C4-2B (cell line): ENCODE measurements at regions not wholly inside any gene's neighbourhood (a gene's known extent, or its start where the extent isn't known, plus 50 kb on each side); places are given as distances from the start of the nearest gene placed in this dataset.

Experiments used
- ZFX ChIP-seq: fragments of 450-650 bp; IDR thresholded peaks from 2 replicates; pipeline ENCODE4 v1.6.1; 2017
- TF ChIP-seq, protein P1 (sequence below): fragments of 450-650 bp; conservative IDR thresholded peaks from 2 replicates; pipeline ENCODE4 v1.5.1; 2017; ENCODE audit warnings: mild to moderate bottlenecking

DNA sequence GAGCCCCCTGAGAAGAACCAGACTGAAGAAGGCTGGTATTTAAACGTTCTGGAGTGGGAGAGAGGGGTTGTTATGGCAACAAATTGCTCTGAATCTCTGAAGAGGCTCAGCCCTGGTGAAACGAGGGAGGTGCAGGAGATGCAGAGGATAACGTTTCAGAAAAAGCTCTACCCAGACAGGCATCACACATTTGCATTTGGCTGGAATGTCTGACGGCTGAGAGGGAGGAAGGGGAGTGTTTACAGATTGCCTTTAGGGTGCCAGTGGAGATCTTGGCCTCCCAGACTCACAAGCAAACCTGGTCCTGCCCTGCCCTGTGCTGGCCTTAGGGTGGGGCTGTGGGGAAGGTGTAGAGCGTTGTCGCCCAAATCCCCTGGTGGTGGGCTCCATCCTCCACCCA is 169.0 kb upstream of the AJAP1 start:
- TF ChIP-seq, protein P1, sequence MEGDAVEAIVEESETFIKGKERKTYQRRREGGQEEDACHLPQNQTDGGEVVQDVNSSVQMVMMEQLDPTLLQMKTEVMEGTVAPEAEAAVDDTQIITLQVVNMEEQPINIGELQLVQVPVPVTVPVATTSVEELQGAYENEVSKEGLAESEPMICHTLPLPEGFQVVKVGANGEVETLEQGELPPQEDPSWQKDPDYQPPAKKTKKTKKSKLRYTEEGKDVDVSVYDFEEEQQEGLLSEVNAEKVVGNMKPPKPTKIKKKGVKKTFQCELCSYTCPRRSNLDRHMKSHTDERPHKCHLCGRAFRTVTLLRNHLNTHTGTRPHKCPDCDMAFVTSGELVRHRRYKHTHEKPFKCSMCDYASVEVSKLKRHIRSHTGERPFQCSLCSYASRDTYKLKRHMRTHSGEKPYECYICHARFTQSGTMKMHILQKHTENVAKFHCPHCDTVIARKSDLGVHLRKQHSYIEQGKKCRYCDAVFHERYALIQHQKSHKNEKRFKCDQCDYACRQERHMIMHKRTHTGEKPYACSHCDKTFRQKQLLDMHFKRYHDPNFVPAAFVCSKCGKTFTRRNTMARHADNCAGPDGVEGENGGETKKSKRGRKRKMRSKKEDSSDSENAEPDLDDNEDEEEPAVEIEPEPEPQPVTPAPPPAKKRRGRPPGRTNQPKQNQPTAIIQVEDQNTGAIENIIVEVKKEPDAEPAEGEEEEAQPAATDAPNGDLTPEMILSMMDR, result no peak
- TF ChIP-seq ZFX, result no peak
